Neuronal stem cell (in vitro differentiated cells): ENCODE measurements at regions not wholly inside any gene's neighbourhood (a gene's known extent, or its start where the extent isn't known, plus 50 kb on each side); places are given as distances from the start of the nearest gene placed in this dataset.

ENCODE experiments used
- DNase-seq: peaks from one replicate; pipeline ENCODE4 v3.0.0-alpha.2; 2013; ENCODE audit warnings: low spot score
- H2AFZ ChIP-seq: one replicate; pipeline ENCODE4 v1.6.1; 2013; ENCODE audit warnings: mild to moderate bottlenecking, low read length, inconsistent platforms
- H2AK5ac ChIP-seq: 2 replicates; pipeline ENCODE4 v1.6.1; 2013; ENCODE audit warnings: low read depth, mild to moderate bottlenecking, inconsistent platforms, low read length, moderate library complexity, mixed read lengths
- H2BK120ac ChIP-seq: 2 replicates; pipeline ENCODE4 v1.6.1; 2013; ENCODE audit warnings: low read depth, mild to moderate bottlenecking, inconsistent platforms, low read length, moderate library complexity, mixed read lengths
- H2BK12ac ChIP-seq: one replicate; pipeline ENCODE4 v1.6.1; 2013; ENCODE audit warnings: low read length, inconsistent platforms
- H2BK15ac ChIP-seq: 2 replicates; pipeline ENCODE4 v1.6.1; 2013; ENCODE audit warnings: mild to moderate bottlenecking, low read length, inconsistent platforms, mixed read lengths
- H2BK5ac ChIP-seq: one replicate; pipeline ENCODE4 v1.6.1; 2013; ENCODE audit warnings: inconsistent platforms, mild to moderate bottlenecking, low read length, moderate library complexity
- H3K14ac ChIP-seq: one replicate; pipeline ENCODE4 v1.6.1; 2013; ENCODE audit warnings: low read length, inconsistent platforms
- H3K18ac ChIP-seq: 2 replicates; pipeline ENCODE4 v1.6.1; 2013; ENCODE audit warnings: low read length, inconsistent platforms
- H3K23ac ChIP-seq: 2 replicates; pipeline ENCODE4 v1.6.1; 2013; ENCODE audit warnings: low read depth, mild to moderate bottlenecking, mixed read lengths, low read length, inconsistent platforms; ENCODE audit not compliant: poor library complexity
- H3K27ac ChIP-seq: replicated peaks from 3 replicates; pipeline ENCODE4 v1.5.1; 2013; ENCODE audit warnings: low read length, inconsistent platforms
- H3K27me3 ChIP-seq, 3 experiments: 2 replicates each; pipeline ENCODE4 v1.6.1; 2013; ENCODE audit warnings: low read length in 3 of 3, mild to moderate bottlenecking in 2 of 3, inconsistent platforms in 1 of 3, low read depth in 1 of 3, mixed read lengths in 1 of 3, moderate library complexity in 1 of 3; ENCODE audit not compliant: control insufficient read depth in 3 of 3, insufficient read depth in 3 of 3
- H3K36me3 ChIP-seq, 2 donors: replicated peaks in 1 of 2; 2 replicates each; pipeline ENCODE4 v1.6.1; 2013; ENCODE audit warnings: low read length in 2 of 2; ENCODE audit not compliant: control insufficient read depth in 2 of 2, insufficient read depth in 2 of 2
- H3K4ac ChIP-seq: 2 replicates; pipeline ENCODE4 v1.6.1; 2013; ENCODE audit warnings: inconsistent platforms, mild to moderate bottlenecking, low read length, moderate library complexity
- H3K4me1 ChIP-seq, 2 donors: 1 replicate in 1 of 2; 2 replicates in 1 of 2; pipeline ENCODE4 v1.6.1; 2013; ENCODE audit warnings: low read length in 2 of 2, low read depth in 1 of 2; ENCODE audit not compliant: control insufficient read depth in 2 of 2, insufficient read depth in 1 of 2
- H3K4me2 ChIP-seq: one replicate; pipeline ENCODE4 v1.6.1; 2013; ENCODE audit warnings: mild to moderate bottlenecking, low read length, inconsistent platforms; ENCODE audit not compliant: insufficient read depth, poor library complexity, severe bottlenecking
- H3K4me3 ChIP-seq, 2 donors: 2 replicates each; pipeline ENCODE4 v1.5.1; 2013; ENCODE audit warnings: low read length in 2 of 2, mild to moderate bottlenecking in 2 of 2, inconsistent platforms in 1 of 2, moderate library complexity in 1 of 2
- H3K79me1 ChIP-seq: one replicate; pipeline ENCODE4 v1.6.1; 2013; ENCODE audit warnings: low read depth, mild to moderate bottlenecking, inconsistent platforms, low read length, moderate library complexity
- H3K9ac ChIP-seq: one replicate; pipeline ENCODE4 v1.6.1; 2013; ENCODE audit warnings: mild to moderate bottlenecking, low read depth, low read length, inconsistent platforms; ENCODE audit not compliant: poor library complexity
- H3K9me3 ChIP-seq, 2 donors: replicated peaks in 1 of 2; 2 replicates each; pipeline versions ENCODE3 to v1.6.1; 2013; ENCODE audit warnings: low read length in 2 of 2, mild to moderate bottlenecking in 2 of 2, inconsistent platforms in 1 of 2, low read depth in 1 of 2, mixed read lengths in 1 of 2, moderate library complexity in 1 of 2; ENCODE audit not compliant: control insufficient read depth in 2 of 2, insufficient read depth in 1 of 2
- H4K8ac ChIP-seq: one replicate; pipeline ENCODE4 v1.6.1; 2013; ENCODE audit warnings: low read depth, mild to moderate bottlenecking, inconsistent platforms, low read length, moderate library complexity
- H4K91ac ChIP-seq: one replicate; pipeline ENCODE4 v1.6.1; 2013; ENCODE audit warnings: low read length, low read depth, mild to moderate bottlenecking, inconsistent platforms; ENCODE audit not compliant: poor library complexity
- WGBS, 2 donors: extraction: QIAGEN DNeasy Blood & Tissue Kit; methylation state at CpG; one replicate each; pipeline ENCODE4 v1.1.7; 2013; ENCODE audit warnings: missing lambda C conversion rate in 2 of 2, mixed read lengths in 1 of 2; ENCODE audit not compliant: insufficient read length in 2 of 2, insufficient replicate concordance in 1 of 2; ENCODE audit errors: extremely low coverage in 2 of 2; 5-methylcytosine and 5-hydroxymethylcytosine counted together

- Histone ChIP-seq H3K27ac (no peak overlapping the region), H3K9me3 (no peaks in the 10 kb centered on the region), H3K4me1 (peaks cover 3 to 5% of the 10 kb centered on the region in 2 donors), H3K14ac (no peak overlapping the region), H3K27me3 (no peaks in the 10 kb centered on the region), H3K4ac (no peak overlapping the region), H4K8ac (no peak overlapping the region), H3K4me3 (no peak overlapping the region), H3K23ac (no peak overlapping the region), H4K91ac (no peak overlapping the region), H3K9ac (no peak overlapping the region), H2AFZ (no peak overlapping the region), H2AK5ac (no peak overlapping the region), H2BK5ac (no peak overlapping the region), H2BK12ac (no peak overlapping the region), H3K18ac (no peak overlapping the region), H2BK15ac (no peak overlapping the region), H3K79me1 (no peaks in the 10 kb centered on the region), H2BK120ac (no peak overlapping the region), H3K4me2 (no peak overlapping the region), H3K36me3 (no peaks in the 10 kb centered on the region)
- no peak for DNase-seq
- WGBS, 2 donors, result no CpG with 5 or more reads among the region's 2 CpGs
Observed at GRCh38 chr3:171541181-171541580, 81.0 kb upstream of the TNIK start.

- Histone ChIP-seq H3K79me1 (no peaks in the 10 kb centered on the region), H3K4me2 (no peak overlapping the region), H3K4me1 (no peaks in the 10 kb centered on the region), H3K14ac (no peak overlapping the region), H4K91ac (no peak overlapping the region), H2BK12ac (no peak overlapping the region), H2BK5ac (no peak overlapping the region), H2AFZ (no peak overlapping the region), H3K23ac (no peak overlapping the region), H3K9me3 (no peaks in the 10 kb centered on the region), H2AK5ac (no peak overlapping the region), H3K18ac (no peak overlapping the region), H3K9ac (no peak overlapping the region), H3K4ac (no peak overlapping the region), H4K8ac (no peak overlapping the region), H2BK120ac (no peak overlapping the region), H3K27me3 (no peaks in the 10 kb centered on the region), H3K4me3 (no peak overlapping the region), H3K27ac (no peak overlapping the region), H3K36me3 (no peaks in the 10 kb centered on the region), H2BK15ac (no peak overlapping the region)
- DNase-seq, result no peak
- no CpG with 5 or more reads among the region's 2 CpGs for WGBS, 2 donors
Observed at GRCh38 chr3:171535799-171536198, 75.6 kb upstream of the TNIK start.

- Histone ChIP-seq H2BK12ac (no peak overlapping the region), H2AK5ac (no peak overlapping the region), H3K4me1 (no peaks in the 10 kb centered on the region), H3K79me1 (no peaks in the 10 kb centered on the region), H2BK120ac (no peak overlapping the region), H3K27me3 (no peaks in the 10 kb centered on the region), H2AFZ (no peak overlapping the region), H3K27ac (no peak overlapping the region), H4K91ac (no peak overlapping the region), H4K8ac (no peak overlapping the region), H3K9me3 (no peaks in the 10 kb centered on the region), H2BK5ac (no peak overlapping the region), H3K14ac (no peak overlapping the region), H3K4me2 (no peak overlapping the region), H3K4me3 (no peak overlapping the region), H3K18ac (no peak overlapping the region), H3K23ac (no peak overlapping the region), H3K36me3 (no peaks in the 10 kb centered on the region), H3K4ac (no peak overlapping the region), H3K9ac (no peak overlapping the region), H2BK15ac (no peak overlapping the region)
- DNase-seq, result no peak
- no CpG with 5 or more reads among the region's 3 CpGs for WGBS, 2 donors
Observed at GRCh38 chr3:171535133-171535532, 74.9 kb upstream of the TNIK start.

- no peak overlapping the region for H4K91ac ChIP-seq
- H3K27me3 ChIP-seq, result no peaks in the 10 kb centered on the region
- H2AK5ac ChIP-seq, result no peak overlapping the region
- H2AFZ ChIP-seq, result no peak overlapping the region
- H3K18ac ChIP-seq, result no peak overlapping the region
- no peak overlapping the region for H3K4me3 ChIP-seq
- no peak overlapping the region for H2BK15ac ChIP-seq
- no peak overlapping the region for H2BK5ac ChIP-seq
- H3K9ac ChIP-seq, result no peak overlapping the region
- H3K27ac ChIP-seq, result no peak overlapping the region
- H3K4me1 ChIP-seq, result no peaks in the 10 kb centered on the region
- no peak overlapping the region for H4K8ac ChIP-seq
- no peaks in the 10 kb centered on the region for H3K9me3 ChIP-seq
- H2BK12ac ChIP-seq, result no peak overlapping the region
- H3K4me2 ChIP-seq, result no peak overlapping the region
- H3K36me3 ChIP-seq, result no peaks in the 10 kb centered on the region
- no peak for DNase-seq
- no peak overlapping the region for H3K14ac ChIP-seq
- WGBS, 2 donors, result no CpG with 5 or more reads among the region's 2 CpGs
- no peak overlapping the region for H3K23ac ChIP-seq
- H3K79me1 ChIP-seq, result no peaks in the 10 kb centered on the region
- no peak overlapping the region for H2BK120ac ChIP-seq
- H3K4ac ChIP-seq, result no peak overlapping the region
Observed at GRCh38 chr3:171533702-171534101, 73.5 kb upstream of the TNIK start.
